ENCODE measurements at regions not wholly inside any gene's neighbourhood (a gene's known extent, or its start where the extent isn't known, plus 50 kb on each side); places are given as distances from the start of the nearest gene placed in this dataset.
"Not testable (repeated sequence)": the region's sequence is repeated elsewhere in the genome, so short reads cannot be mapped to it uniquely, and the experiment has no call there.

DNA sequence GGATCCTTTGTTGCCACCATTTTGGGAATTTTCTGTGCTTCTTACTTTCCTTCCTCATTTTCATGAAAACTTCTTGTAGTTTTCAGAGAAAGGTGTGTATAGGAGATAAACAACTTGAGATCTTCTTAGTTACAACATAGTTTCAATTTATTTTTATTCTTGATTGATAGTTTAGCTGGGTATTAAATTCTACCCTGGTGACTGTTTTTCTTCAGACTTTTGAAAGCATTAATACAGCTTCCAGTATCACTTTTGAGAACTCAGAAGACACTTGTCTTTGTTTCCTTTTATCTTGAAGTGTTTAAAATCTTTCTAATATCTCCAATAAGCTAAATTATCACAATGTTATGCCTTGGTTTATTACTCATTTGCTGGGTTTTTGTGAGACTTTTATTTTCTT, 167.5 kb upstream of the DPP10 start:
- DNase-seq, result no peak

DNA sequence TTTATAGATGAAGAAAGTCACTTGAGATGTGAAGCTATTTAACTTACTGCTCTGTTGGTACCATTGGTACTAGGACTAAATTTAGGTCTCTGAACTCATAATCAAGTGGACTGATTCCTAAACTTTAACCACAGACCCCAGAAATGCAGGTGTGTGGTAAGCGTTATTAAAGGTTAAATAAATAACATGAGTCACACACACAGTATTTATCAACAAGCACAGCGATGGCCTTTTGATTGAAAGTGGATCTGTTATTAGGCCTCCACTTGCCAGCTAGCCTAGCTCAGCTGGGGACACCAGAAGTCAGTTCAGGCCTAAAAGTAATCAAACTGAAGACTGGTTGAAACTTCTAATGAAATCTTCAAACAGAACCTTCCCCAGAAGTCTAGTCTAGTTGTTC, 161.3 kb upstream of the DPP10 start:
- no peak for DNase-seq

DNA sequence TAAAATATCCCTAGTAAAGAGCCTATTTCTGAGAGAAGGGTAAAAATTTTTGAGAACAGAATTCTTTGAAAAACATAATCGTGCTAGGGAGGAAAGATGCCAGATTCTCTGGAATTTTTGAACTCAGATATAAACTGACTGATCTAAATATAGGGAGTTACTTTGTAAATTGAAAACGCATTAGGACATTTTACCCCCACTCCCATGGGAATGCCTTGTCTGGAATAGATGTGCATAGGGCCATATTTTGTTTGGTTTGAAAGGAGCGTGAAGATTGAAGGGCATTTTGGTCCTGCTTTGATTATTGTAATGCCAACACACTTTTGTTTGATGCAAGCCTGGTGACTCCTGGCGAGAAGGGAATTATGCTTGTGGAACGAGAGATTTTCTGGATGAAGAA, 158.7 kb upstream of the DPP10 start:
- no peak for DNase-seq

DNA sequence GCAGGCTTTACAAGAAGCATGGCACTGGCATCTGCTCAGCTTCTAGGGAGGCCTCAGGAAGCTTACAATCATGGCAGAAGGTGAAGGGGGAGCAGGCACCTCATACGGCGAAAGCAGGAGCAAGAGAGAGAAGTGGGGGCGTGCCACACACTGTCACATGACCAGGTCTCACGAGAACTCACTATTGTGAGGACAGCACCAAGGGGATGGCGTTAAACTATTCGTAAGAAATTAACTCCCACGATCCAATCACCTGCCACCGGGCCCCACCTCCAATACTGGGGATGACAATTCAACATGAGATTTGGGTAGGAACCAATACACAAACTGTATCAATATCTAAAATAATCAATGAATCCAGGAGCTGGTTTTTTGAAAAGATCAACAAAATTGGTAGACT, 156.0 kb upstream of the DPP10 start:
- DNase-seq, result no peak

DNA sequence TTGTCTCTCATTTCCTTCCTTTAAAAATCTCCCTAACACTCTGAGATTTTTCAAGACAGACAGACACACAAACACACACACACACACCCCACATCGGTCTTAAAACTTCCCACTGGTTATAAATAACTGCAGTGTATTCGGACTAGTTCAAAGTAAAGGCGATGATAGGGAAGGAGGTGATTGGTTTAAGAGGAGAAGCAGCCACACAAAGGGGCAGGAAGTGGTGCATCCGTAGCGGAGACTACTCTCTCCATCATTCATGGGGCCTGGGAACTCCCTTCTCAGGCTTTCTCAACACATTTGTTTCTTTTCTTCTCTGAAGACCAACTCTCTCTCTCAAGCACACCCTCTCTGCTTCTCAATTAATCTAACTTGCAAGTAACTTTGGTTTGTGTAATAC, 149.1 kb upstream of the DPP10 start:
- DNase-seq, result no peak

DNA sequence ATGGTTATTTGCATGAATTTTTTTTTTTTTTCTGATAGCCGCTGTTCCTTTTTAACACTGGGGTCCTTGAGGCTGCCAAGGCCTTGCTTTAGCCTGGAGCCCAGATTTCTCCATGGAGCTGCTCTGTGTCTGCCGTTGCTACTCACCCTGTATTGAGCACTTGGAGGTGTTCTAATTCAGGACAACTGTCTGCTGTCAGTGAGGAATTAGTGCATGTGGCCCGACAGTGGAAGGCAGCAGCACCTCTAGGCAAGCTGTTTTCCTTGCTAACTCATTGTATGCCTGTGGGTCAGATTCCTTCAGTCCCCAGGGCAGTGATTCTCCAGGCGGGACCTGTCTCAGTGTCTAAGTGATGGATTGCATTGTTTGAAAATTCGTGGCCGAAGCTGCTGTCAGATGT, 147.7 kb upstream of the DPP10 start:
- no peak for DNase-seq

DNA sequence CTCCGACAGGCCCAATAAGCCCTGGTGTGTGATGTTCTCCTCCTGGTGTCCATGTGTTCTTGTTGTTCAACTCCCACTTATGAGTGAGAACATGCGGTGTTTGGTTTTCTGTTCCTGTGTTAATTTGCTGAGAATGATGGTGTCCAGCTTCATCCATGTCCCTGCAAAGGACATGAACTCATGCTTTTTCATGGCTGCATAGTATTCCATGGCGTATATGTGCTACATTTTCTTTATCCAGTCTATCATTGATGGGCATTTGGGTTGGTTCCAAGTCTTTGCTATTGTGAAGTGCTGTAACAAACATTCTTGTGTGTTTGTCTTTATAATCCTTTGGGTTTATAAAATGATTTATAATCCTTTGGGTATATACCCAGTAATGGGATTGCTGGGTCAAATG, 142.1 kb upstream of the DPP10 start:
- not testable (repeated sequence) for DNase-seq

DNA sequence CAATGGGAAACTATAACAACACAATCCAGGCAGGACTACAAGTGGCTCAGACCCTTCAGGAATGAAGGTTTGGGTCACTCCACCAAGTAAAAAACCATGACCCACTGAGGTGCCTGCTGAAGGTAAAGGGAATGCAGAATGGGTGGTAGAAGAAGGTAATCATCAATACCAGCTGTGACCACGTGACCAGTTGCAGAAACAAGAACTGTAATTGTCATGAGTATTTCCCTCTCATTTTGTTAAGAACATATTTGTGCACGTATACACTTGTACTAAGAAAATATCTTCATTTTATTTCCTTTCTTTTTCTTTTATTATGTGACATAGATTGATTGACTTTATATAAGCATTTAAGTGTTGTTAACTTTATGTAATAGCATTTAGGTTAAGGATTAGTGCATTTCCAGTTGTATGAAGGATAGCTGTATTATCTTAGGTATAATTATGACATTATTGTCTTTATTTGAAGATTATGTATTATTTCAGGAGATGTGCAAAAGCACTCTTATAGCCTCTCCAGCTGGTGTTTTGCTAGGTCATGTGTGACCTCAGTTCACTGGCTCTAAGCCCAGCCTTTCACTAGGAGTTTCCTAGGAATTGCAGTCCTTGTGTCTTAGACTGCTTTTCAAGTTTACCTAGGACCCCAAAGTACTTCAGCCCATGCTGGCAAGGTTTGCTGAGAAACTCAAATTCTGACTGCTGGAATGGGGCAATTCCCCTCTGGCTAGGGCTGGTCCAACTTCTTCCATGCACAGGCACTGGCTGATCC, 125.7 kb upstream of the DPP10 start:
- no peak for DNase-seq

DNA sequence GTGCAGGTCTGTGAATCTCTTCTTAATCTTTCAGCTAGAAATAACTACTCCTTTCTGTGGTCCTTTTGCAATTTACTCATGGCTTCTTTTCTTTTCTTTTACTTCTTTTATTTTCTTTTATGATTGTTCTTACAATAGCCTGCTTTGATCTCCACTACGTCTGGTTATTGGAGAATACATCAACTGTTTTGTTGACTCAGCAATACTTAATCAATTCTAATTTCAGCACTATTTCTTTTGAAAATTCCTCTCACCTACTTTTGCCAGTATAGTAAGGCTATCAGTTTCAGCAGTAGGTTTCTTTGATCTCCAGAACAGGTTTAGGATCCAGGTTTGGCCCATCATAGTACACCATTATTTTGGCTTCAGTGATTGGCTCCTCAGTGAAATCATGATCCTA, 111.8 kb upstream of the DPP10 start:
- no peak for DNase-seq

DNA sequence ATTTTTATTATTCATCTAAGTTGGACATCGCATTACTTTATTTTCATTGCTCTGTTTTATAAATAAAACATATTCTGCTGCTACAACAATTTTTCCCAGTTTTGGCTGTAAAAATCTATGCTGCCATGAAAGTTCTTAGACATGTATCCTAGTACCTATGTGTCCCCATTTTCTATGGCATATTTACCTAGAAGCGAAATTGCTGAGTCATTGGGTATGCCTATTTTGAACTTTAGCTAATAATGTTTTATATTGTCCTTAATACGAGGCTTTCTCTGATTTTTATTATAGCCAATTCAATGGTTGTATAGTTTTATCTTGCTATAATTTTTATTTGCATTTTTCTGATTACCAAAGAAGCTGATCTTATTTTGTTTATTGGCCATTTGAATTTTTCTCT, 110.5 kb upstream of the DPP10 start:
- DNase-seq, result no peak

DNA sequence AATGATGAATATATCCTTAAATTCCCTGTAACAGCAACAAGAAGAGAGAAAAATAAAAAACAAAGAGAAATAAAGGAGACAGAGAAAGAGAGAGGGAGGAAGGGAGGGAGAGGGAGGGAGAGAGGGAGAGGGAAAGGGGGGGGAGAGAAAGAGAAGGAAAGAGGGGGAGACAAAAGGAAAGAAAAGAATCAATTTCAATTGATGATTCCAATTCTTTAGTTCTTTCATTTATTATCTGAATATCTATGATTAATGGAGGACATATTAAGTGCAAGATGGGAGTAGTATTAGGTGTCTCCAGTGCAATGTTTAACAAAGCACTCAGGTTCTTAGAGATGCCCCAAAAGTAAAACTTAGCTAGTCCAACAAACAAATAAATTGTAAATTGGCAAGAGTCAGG, 97.2 kb upstream of the DPP10 start:
- DNase-seq, result no peak

DNA sequence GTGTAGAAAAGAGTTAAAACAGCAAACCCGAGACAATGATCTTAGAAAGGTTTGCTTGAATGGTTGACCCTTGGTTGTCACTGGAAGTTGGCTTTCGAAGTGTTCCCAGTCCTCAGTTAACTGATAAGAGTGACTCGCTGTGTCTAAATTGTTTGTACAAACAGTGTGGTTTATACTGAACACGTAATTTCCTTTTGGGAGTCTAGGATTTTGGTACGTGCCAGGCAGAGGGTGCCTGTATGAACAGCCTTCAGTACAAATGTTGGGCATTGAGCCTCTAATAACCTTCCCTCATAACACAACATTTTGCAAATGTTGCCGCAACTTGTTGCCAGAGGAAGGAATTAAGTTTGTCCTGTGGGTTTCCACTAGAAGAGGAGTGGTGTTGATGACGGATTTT, 95.8 kb upstream of the DPP10 start:
- DNase-seq, result no peak

DNA sequence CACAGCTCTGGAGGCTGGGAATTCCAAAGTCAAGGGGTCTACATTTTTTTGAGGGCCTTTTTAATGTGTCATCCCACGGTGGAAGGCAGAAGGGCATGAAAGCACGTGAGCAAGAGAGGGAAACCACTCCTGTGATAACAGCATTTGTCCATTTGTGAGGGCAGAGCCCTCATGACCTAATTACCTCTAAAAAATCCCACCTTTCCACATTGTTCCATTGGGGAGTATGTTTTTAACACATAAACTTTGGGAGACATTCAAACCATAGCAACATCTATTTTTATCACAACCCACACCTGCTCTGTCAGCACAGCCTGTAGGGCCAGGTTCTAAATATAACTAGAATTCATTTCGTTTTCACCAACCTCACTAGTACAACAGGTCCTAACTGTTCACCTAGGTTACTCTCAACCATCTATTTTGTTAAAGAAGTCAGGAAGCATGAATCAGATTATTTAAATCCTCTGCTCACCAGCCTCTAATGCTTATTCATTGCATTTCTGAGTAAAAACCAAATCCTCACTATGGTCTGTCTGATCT, 92.2 kb upstream of the DPP10 start:
- no peak for DNase-seq

DNA sequence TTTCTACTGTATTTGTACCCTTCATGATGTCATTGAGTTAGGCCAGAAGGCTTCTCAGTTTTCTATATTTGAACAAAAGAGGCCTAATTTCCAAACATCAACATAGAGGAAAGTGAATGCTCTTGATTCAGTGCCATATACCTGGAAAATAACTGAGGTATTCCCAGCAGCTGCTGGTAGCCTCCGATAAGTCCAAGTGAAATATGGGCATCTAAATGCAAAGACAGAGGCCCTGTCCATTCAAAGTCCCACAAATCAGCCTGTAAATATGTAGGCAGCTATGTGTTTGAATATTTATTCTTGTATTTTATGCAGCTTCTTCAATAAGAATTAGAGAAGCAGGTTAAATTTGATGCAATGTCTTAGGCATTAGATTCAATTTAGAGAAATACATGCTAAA, 89.5 kb upstream of the DPP10 start:
- no peak for DNase-seq

DNA sequence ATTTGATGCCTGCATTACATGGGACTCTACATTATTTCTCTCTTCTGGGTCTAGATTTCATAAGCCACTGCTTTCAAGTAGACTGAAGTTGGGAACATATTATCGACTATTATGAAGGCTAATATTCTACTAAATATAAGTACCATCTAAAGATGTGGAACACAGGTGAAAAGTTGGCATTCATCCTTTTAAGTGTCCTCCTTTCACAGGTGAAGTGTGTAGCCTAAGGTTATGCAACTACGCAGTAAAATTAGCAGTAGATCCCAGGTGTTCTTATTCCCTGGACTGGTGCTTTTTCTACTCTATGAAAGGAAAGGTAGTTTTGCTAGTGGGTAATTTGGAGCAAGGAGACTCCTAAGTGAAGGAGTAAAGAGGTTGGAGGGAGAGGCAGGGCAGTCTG, 88.2 kb upstream of the DPP10 start:
- DNase-seq, result no peak

DNA sequence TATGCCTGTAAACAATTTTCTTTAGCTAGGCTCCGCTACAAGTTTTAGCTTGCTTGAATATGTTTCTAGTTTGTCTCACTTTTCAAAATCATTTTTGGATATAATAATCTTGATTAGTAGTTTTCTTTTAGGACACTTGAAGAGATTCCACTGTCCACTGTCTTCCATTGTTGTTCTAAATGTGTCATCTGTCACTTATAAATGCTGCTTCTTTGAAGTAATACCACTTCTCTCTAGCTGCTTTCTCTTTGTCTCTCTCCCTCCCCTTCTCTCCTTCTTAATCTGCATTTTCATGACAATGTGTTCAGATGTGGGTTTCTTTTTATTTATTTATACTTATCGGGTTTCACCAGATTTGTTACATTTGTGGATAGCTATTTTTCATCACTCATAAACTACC, 73.7 kb upstream of the DPP10 start:
- no peak for DNase-seq

DNA sequence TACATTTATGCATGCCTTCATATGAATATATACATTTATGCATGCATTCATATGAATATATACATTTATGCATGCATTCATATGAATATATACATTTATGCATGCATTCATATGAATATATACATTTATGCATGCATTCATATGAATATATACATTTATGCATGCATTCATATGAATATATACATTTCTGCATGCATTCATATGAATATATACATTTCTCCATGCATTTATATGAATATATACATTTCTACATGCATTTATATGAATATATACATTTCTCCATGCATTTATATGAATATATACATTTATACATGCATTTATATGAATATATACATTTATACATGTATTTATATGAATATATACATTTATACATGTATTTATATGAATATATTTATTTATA, 70.7 kb upstream of the DPP10 start:
- DNase-seq, result not testable (repeated sequence)

DNA sequence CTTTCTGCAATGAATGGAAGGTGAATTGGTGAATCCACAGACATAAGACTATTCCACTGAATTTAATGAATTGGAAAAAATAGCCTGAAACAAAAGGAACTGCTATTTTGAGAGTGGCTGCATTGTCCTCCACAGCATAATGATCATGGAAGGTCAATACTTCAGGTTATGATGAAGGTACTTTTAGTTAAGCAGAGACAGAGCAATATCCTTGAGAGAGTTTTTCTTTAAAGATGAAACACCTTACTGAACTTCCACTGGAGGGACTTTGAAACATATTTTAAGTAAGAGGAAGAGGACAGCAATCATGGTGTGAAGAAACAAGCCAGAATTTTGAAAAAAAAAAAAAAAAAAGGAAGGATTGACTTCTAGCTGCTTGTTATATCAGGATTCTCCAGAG, 68.8 kb upstream of the DPP10 start:
- no peak for DNase-seq

DNA sequence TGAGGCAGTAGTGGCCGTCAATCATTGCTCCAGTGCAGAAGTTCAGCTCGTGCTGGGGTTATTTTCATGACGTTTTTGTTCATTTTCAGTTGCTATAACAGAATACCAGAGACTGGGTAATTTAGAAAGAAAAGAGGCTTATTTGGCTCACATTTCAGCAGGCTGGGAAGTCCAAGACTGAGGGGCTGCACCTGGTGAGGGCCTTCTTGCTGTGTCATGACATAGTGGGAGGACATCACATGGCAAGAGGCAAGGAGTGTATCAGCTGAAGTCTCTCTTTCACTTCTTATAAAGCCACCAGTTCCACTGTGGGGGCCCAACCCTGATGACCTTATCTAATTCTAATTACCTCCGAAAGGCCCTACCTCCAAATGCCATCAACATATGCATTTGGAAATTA, 58.0 kb upstream of the DPP10 start:
- no peak for DNase-seq

DNA sequence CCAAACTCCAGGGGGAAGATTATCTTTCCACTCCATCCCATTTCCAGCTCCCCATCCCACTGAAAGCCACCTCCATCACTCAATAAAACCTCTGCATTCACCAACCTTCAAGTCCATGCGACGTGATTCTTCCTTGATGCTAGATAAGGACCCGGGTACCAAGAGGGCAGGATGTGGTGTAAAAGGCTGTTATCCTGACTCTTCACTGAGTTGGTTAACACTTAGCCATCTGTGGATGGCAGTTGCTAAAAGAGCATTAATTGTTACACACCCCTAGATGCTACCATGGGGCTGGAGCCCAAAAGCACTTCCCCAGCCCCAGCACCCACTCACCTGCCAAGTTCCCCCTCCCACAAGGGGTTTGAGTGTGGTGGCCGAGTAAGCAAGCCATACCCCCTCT, 53.4 kb upstream of the DPP10 start:
- no peak for DNase-seq

All from right hindlimb (tissue), 1 donor.